IMR-90 (cell line): ENCODE measurements at regions not wholly inside any gene's neighbourhood (a gene's known extent, or its start where the extent isn't known, plus 50 kb on each side); places are given as distances from the start of the nearest gene placed in this dataset.

Experiments
- ATAC-seq: fragments of 200-7000 bp; cut with Tn5 transposase; 2 replicates; pipeline ENCODE4 v1.9.1; 2020; ENCODE audit warnings: low read depth, mild to moderate bottlenecking, moderate library complexity
- BruUV-seq: library from RNA; stranded (reverse); fragments of 400-500 nt; replicated peaks from 2 replicates; lab custom pipeline; 2021; lab: Mats Ljungman, UMichigan
- CTCF ChIA-PET: fragments of 300-600 bp; formaldehyde crosslinking; extraction: SDS; loops from one replicate; lab custom pipeline; 2021; ENCODE audit warnings: antibody characterized with exemption; lab: Yijun Ruan, JAX
- POLR2A ChIA-PET: fragments of 300-600 bp; sonication (Branson Sonifier 250); formaldehyde crosslinking; loops from one replicate; lab custom pipeline; 2022; ENCODE audit warnings: antibody characterized with exemption; ENCODE audit not compliant: unreplicated experiment; lab: Charles Lee
- DNase-seq: peaks from one replicate; pipeline ENCODE4 v3.0.0; 2013
- H2AFZ ChIP-seq: replicated peaks from 2 replicates; pipeline ENCODE3; 2013; ENCODE audit warnings: low read length, mild to moderate bottlenecking; ENCODE audit not compliant: poor library complexity
- H2AK5ac ChIP-seq: 2 replicates; pipeline ENCODE4 v1.6.1; 2013; ENCODE audit warnings: low read depth, low read length, inconsistent platforms
- H2AK9ac ChIP-seq: replicated peaks from 2 replicates; pipeline ENCODE3; 2013; ENCODE audit warnings: mild to moderate bottlenecking, low read depth, low read length, moderate library complexity; ENCODE audit not compliant: poor library complexity
- H2BK120ac ChIP-seq: 2 replicates; pipeline ENCODE4 v1.6.1; 2013; ENCODE audit warnings: low read depth, low read length, inconsistent platforms
- H2BK15ac ChIP-seq: 3 replicates; pipeline ENCODE4 v1.6.1; 2013; ENCODE audit warnings: low read depth, low read length, inconsistent platforms
- H2BK20ac ChIP-seq: 2 replicates; pipeline ENCODE4 v1.6.1; 2013; ENCODE audit warnings: low read depth, mild to moderate bottlenecking, inconsistent platforms, low read length, moderate library complexity
- H2BK5ac ChIP-seq: 2 replicates; pipeline ENCODE4 v1.6.1; 2013; ENCODE audit warnings: mild to moderate bottlenecking, low read depth, low read length, inconsistent platforms; ENCODE audit not compliant: poor library complexity, severe bottlenecking
- H3K14ac ChIP-seq: replicated peaks from 2 replicates; pipeline ENCODE4 v1.6.1; 2013; ENCODE audit warnings: low read depth, low read length, inconsistent platforms
- H3K18ac ChIP-seq: 2 replicates; pipeline ENCODE4 v1.6.1; 2013; ENCODE audit warnings: low read depth, low read length, control low read depth
- H3K23ac ChIP-seq: 2 replicates; pipeline ENCODE4 v1.6.1; 2013; ENCODE audit warnings: low read depth, low read length, inconsistent platforms
- H3K27ac ChIP-seq: 2 replicates; pipeline ENCODE4 v1.5.1; 2013; ENCODE audit warnings: mild to moderate bottlenecking, control low read depth, low read length; ENCODE audit not compliant: insufficient read depth
- H3K27me3 ChIP-seq: 2 replicates; pipeline ENCODE4 v1.6.1; 2013; ENCODE audit warnings: low read length; ENCODE audit not compliant: control insufficient read depth, insufficient read depth
- H3K36me3 ChIP-seq: 2 replicates; pipeline ENCODE4 v1.6.1; 2013; ENCODE audit warnings: low read length, mixed read lengths; ENCODE audit not compliant: control insufficient read depth, insufficient read depth
- H3K4ac ChIP-seq: 2 replicates; pipeline ENCODE4 v1.6.1; 2013; ENCODE audit warnings: low read depth, low read length, inconsistent platforms
- H3K4me1 ChIP-seq: 2 replicates; pipeline ENCODE4 v1.6.1; 2013; ENCODE audit warnings: low read length, mixed read lengths; ENCODE audit not compliant: control insufficient read depth, insufficient read depth
- H3K4me2 ChIP-seq: 2 replicates; pipeline ENCODE4 v1.6.1; 2013; ENCODE audit warnings: low read depth, mild to moderate bottlenecking, control low read depth, low read length, moderate library complexity
- H3K4me3 ChIP-seq: 2 replicates; pipeline ENCODE4 v1.5.1; 2013; ENCODE audit warnings: low read depth, mild to moderate bottlenecking, control low read depth, low read length, moderate library complexity; ENCODE audit not compliant: insufficient read depth
- H3K56ac ChIP-seq: 2 replicates; pipeline ENCODE4 v1.6.1; 2013; ENCODE audit warnings: low read length, inconsistent platforms; ENCODE audit not compliant: insufficient read depth; ENCODE audit errors: extremely low read depth
- H3K79me1 ChIP-seq, 2 experiments: 2 replicates each; pipeline ENCODE4 v1.6.1; 2013; ENCODE audit warnings: low read length in 2 of 2, inconsistent platforms in 1 of 2, low read depth in 1 of 2
- H3K9ac ChIP-seq: 2 replicates; pipeline ENCODE4 v1.6.1; 2013; ENCODE audit warnings: low read depth, low read length, control low read depth
- H3K9me1 ChIP-seq: 2 replicates; pipeline ENCODE4 v1.6.1; 2013; ENCODE audit warnings: low read length, inconsistent platforms; ENCODE audit not compliant: insufficient read depth
- H3K9me3 ChIP-seq: 2 replicates; pipeline ENCODE4 v1.6.1; 2013; ENCODE audit warnings: low read length; ENCODE audit not compliant: control insufficient read depth, insufficient read depth
- H4K20me1 ChIP-seq: 2 replicates; pipeline ENCODE4 v1.6.1; 2013; ENCODE audit warnings: low read length, inconsistent platforms; ENCODE audit not compliant: insufficient read depth
- H4K5ac ChIP-seq: 2 replicates; pipeline ENCODE4 v1.6.1; 2013; ENCODE audit warnings: mild to moderate bottlenecking, low read depth, low read length, control low read depth
- H4K8ac ChIP-seq, 2 experiments: 2 replicates each; pipeline ENCODE4 v1.6.1; 2013; ENCODE audit warnings: low read depth in 2 of 2, low read length in 2 of 2, control low read depth in 1 of 2, inconsistent platforms in 1 of 2
- H4K91ac ChIP-seq: 2 replicates; pipeline ENCODE4 v1.6.1; 2013; ENCODE audit warnings: low read depth, low read length, inconsistent platforms; ENCODE audit not compliant: insufficient read depth
- BHLHE40 ChIP-seq: fragments of 150-350 bp; IDR thresholded peaks from 2 replicates; pipeline ENCODE4 v1.6.1; 2016; ENCODE audit warnings: mild to moderate bottlenecking, low read depth, low read length
- CEBPB ChIP-seq: IDR thresholded peaks from 2 replicates; pipeline ENCODE4 v1.6.1; 2012; ENCODE audit warnings: low read depth, low read length, improper control_type of control experiment
- CHD1 ChIP-seq: IDR thresholded peaks from 2 replicates; pipeline ENCODE4 v1.6.1; 2012; ENCODE audit warnings: low read depth, low read length, improper control_type of control experiment
- MAFK ChIP-seq: IDR thresholded peaks from 2 replicates; pipeline ENCODE4 v1.6.1; 2012; ENCODE audit warnings: low read depth, low read length, improper control_type of control experiment
- MAZ ChIP-seq: IDR thresholded peaks from 2 replicates; pipeline ENCODE4 v1.6.1; 2012; ENCODE audit warnings: low read depth, mild to moderate bottlenecking, low read length, improper control_type of control experiment, moderate library complexity, borderline replicate concordance
- MXI1 ChIP-seq: IDR thresholded peaks from 2 replicates; pipeline ENCODE4 v1.6.1; 2012; ENCODE audit warnings: low read depth, mild to moderate bottlenecking, low read length, moderate library complexity, borderline replicate concordance
- POLR2A ChIP-seq: IDR thresholded peaks from 2 replicates; pipeline ENCODE4 v1.6.1; 2012; ENCODE audit warnings: mild to moderate bottlenecking, low read depth, low read length
- RAD21 ChIP-seq: IDR thresholded peaks from 2 replicates; pipeline ENCODE4 v1.6.1; 2012; ENCODE audit warnings: low read length, improper control_type of control experiment
- RCOR1 ChIP-seq: IDR thresholded peaks from 2 replicates; pipeline ENCODE4 v1.6.1; 2012; ENCODE audit warnings: mild to moderate bottlenecking, low read length, improper control_type of control experiment; ENCODE audit not compliant: insufficient replicate concordance
- RFX5 ChIP-seq: IDR thresholded peaks from 2 replicates; pipeline ENCODE4 v1.8.0; 2012; ENCODE audit warnings: low read depth, mild to moderate bottlenecking, low read length, moderate library complexity
- WGBS, 2 experiments: methylation state at CpG; one replicate each; pipeline versions ENCODE4 v1.1.5 to v1.1.7; 2013; ENCODE audit warnings: missing lambda C conversion rate in 2 of 2; ENCODE audit not compliant: insufficient read length in 1 of 2; ENCODE audit errors: extremely low coverage in 2 of 2; 5-methylcytosine and 5-hydroxymethylcytosine counted together
- dilution Hi-C: fragments of 300-500 bp; cut with HindIII; formaldehyde crosslinking; loops from one replicate; pipeline ENCODE4 v1.14.3; 2018; ENCODE audit warnings: low sequenced_read_pairs; ENCODE audit not compliant: unreplicated experiment
- in situ Hi-C: fragments of 300-500 bp; cut with MboI; formaldehyde crosslinking; loops from 3 replicates; pipeline ENCODE4 v1.14.3; 2019; ENCODE audit warnings: low sequenced_read_pairs, inconsistent platforms, mixed read lengths
- intact Hi-C: fragments of 100-400 bp; cut with micrococcal nuclease; formaldehyde crosslinking; loops from 2 replicates; pipeline ENCODE4 v1.10.0; 2022
- TF ChIP-seq, protein P1 (sequence below): fragments of 150-350 bp; IDR thresholded peaks from 2 replicates; pipeline ENCODE4 v1.6.1; 2017; ENCODE audit warnings: mild to moderate bottlenecking, antibody characterized with exemption, low read length, low read depth
- TF ChIP-seq, protein P2 (sequence below): conservative IDR thresholded peaks from 2 replicates; pipeline ENCODE4 v1.5.1; 2012; ENCODE audit warnings: mild to moderate bottlenecking, low read depth, low read length, improper control_type of control experiment
- TF ChIP-seq, protein P3 (sequence below): fragments of 150-350 bp; IDR thresholded peaks from 2 replicates; pipeline ENCODE4 v1.6.1; 2016; ENCODE audit warnings: low read depth, mild to moderate bottlenecking, low read length, moderate library complexity, borderline replicate concordance

DNA sequence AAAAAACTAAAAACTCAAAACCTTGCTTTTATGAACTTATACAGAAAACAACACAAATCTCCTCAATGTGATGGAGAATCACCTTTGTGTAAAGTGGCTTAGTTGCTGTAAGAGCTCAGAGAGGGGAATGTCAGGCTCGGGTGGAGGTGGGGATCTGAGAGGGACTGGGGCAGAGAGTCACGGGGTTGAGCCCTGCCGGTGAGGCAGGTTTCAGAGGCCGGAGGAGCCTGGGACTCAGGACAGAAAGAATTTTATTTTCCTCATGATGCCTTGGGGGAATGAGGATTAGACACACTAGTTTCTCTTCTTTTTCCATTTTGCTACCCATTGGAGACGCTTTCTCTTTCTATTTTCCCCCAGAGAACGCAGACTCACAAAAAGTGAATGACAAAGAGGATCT lies 252.3 kb upstream of the FOXQ1 start:
- Histone ChIP-seq H3K27ac (no peak overlapping the region), H2BK20ac (no peak overlapping the region), H3K4me2 (no peak overlapping the region), H2BK5ac (no peak overlapping the region), H2AFZ (no peak overlapping the region), H2BK15ac (no peak overlapping the region), H4K20me1 (no peaks in the 10 kb centered on the region), H3K14ac (no peak overlapping the region), H3K36me3 (no peaks in the 10 kb centered on the region), H2BK120ac (no peak overlapping the region), H3K9me1 (peaks cover 3% of the 10 kb centered on the region; the same call in 1 of the 2 replicates), H3K4me3 (no peak overlapping the region), H3K9ac (no peak overlapping the region), H3K27me3 (peaks cover 7% of the 10 kb centered on the region), H2AK9ac (no peak overlapping the region), H3K4ac (no peak overlapping the region), H2AK5ac (peak overlapping the region; percentile 24; the same call in 1 of the 2 replicates), H3K79me1 (no peaks in the 10 kb centered on the region), H3K56ac (no peak overlapping the region), H4K5ac (no peak overlapping the region), H4K91ac (no peak overlapping the region), H3K4me1 (peaks cover 4% of the 10 kb centered on the region; the same call in 1 of the 2 replicates), H4K8ac (no peak overlapping the region), H3K18ac (no peak overlapping the region), H3K23ac (no peak overlapping the region), H3K9me3 (no peaks in the 10 kb centered on the region)
- ATAC-seq (no peak), DNase-seq (no peak)
- in situ Hi-C loops (no loop called here), intact Hi-C loops (no loop called here), dilution Hi-C loops (no loop called here)
- TF ChIP-seq, protein P1, sequence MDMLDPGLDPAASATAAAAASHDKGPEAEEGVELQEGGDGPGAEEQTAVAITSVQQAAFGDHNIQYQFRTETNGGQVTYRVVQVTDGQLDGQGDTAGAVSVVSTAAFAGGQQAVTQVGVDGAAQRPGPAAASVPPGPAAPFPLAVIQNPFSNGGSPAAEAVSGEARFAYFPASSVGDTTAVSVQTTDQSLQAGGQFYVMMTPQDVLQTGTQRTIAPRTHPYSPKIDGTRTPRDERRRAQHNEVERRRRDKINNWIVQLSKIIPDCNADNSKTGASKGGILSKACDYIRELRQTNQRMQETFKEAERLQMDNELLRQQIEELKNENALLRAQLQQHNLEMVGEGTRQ, result no peak
- TF ChIP-seq MAFK, result no peak
- TF ChIP-seq, protein P2, sequence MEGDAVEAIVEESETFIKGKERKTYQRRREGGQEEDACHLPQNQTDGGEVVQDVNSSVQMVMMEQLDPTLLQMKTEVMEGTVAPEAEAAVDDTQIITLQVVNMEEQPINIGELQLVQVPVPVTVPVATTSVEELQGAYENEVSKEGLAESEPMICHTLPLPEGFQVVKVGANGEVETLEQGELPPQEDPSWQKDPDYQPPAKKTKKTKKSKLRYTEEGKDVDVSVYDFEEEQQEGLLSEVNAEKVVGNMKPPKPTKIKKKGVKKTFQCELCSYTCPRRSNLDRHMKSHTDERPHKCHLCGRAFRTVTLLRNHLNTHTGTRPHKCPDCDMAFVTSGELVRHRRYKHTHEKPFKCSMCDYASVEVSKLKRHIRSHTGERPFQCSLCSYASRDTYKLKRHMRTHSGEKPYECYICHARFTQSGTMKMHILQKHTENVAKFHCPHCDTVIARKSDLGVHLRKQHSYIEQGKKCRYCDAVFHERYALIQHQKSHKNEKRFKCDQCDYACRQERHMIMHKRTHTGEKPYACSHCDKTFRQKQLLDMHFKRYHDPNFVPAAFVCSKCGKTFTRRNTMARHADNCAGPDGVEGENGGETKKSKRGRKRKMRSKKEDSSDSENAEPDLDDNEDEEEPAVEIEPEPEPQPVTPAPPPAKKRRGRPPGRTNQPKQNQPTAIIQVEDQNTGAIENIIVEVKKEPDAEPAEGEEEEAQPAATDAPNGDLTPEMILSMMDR, result no peak
- TF ChIP-seq RCOR1, result no peak
- no peak for TF ChIP-seq MXI1
- TF ChIP-seq RAD21, result no peak
- no peak for TF ChIP-seq CEBPB
- no peak for TF ChIP-seq MAZ
- no peak for TF ChIP-seq RFX5
- no peak for TF ChIP-seq POLR2A
- TF ChIP-seq, protein P3, sequence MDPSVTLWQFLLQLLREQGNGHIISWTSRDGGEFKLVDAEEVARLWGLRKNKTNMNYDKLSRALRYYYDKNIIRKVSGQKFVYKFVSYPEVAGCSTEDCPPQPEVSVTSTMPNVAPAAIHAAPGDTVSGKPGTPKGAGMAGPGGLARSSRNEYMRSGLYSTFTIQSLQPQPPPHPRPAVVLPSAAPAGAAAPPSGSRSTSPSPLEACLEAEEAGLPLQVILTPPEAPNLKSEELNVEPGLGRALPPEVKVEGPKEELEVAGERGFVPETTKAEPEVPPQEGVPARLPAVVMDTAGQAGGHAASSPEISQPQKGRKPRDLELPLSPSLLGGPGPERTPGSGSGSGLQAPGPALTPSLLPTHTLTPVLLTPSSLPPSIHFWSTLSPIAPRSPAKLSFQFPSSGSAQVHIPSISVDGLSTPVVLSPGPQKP, result no peak
- no peak for TF ChIP-seq BHLHE40
- no peak for TF ChIP-seq CHD1
- no CpG with 5 or more reads among the region's 6 CpGs for WGBS, 2 experiments
- POLR2A ChIA-PET, result no interaction called here
- BruUV-seq, result no TSS peak
- CTCF ChIA-PET, result no interaction called here
